SK-N-SH treated with all-trans-retinoic acid at 6 μM for 48 hours (cell line): ENCODE measurements at regions not wholly inside any gene's neighbourhood (a gene's known extent, or its start where the extent isn't known, plus 50 kb on each side); places are given as distances from the start of the nearest gene placed in this dataset.

Experiments
- BACH2 ChIP-seq: fragments of 250-450 bp; sonication (Bioruptor Pico); IDR thresholded peaks from 2 replicates; pipeline ENCODE4 v1.9.0; 2021; ENCODE audit warnings: mild to moderate bottlenecking, borderline replicate concordance
- SNAI2 ChIP-seq: fragments of 250-450 bp; sonication (Bioruptor Pico); IDR thresholded peaks from 2 replicates; pipeline ENCODE4 v1.5.0; 2020; ENCODE audit warnings: mild to moderate bottlenecking, moderate library complexity
- TF ChIP-seq, protein P1 (sequence below): fragments of 250-450 bp; sonication (Bioruptor Pico); IDR thresholded peaks from 2 replicates; pipeline ENCODE4 v1.8.0; 2020; ENCODE audit warnings: mild to moderate bottlenecking, moderate library complexity, borderline replicate concordance
- TF ChIP-seq, protein P2 (sequence below): fragments of 250-450 bp; sonication (Bioruptor Pico); IDR thresholded peaks from 2 replicates; pipeline ENCODE4 v1.5.1; 2020; ENCODE audit warnings: low read depth, mild to moderate bottlenecking, moderate library complexity
- TF ChIP-seq, protein P3 (sequence below): fragments of 250-450 bp; sonication (Bioruptor Pico); IDR thresholded peaks from 2 replicates; pipeline ENCODE4 v1.5.1; 2021; ENCODE audit warnings: mild to moderate bottlenecking, moderate library complexity

DNA sequence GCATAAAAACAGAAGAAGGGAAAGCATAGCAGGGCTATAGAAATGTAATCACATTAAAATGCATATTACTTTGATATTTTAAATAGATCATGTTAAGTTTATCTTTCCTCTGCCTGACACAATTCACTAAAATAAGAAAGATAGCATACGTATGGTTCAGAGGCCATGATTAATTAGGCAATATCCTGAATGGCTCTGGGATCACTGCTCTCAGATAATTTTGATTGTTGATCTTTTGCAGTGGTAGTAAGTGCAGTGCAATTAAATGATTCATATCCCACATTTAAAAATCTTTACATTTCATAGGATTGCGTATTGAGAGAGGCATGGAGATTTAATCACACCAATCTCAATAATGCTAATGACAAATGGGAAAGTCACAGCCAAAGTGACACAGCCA lies 1040.7 kb downstream of the SOCS6 start:
- no peak for TF ChIP-seq SNAI2 (CRISPR knock-in tag)
- no peak for TF ChIP-seq BACH2 (CRISPR knock-in tag)
- TF ChIP-seq, protein P1, sequence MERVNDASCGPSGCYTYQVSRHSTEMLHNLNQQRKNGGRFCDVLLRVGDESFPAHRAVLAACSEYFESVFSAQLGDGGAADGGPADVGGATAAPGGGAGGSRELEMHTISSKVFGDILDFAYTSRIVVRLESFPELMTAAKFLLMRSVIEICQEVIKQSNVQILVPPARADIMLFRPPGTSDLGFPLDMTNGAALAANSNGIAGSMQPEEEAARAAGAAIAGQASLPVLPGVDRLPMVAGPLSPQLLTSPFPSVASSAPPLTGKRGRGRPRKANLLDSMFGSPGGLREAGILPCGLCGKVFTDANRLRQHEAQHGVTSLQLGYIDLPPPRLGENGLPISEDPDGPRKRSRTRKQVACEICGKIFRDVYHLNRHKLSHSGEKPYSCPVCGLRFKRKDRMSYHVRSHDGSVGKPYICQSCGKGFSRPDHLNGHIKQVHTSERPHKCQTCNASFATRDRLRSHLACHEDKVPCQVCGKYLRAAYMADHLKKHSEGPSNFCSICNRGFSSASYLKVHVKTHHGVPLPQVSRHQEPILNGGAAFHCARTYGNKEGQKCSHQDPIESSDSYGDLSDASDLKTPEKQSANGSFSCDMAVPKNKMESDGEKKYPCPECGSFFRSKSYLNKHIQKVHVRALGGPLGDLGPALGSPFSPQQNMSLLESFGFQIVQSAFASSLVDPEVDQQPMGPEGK (CRISPR knock-in tag) = no peak
- TF ChIP-seq, protein P2, sequence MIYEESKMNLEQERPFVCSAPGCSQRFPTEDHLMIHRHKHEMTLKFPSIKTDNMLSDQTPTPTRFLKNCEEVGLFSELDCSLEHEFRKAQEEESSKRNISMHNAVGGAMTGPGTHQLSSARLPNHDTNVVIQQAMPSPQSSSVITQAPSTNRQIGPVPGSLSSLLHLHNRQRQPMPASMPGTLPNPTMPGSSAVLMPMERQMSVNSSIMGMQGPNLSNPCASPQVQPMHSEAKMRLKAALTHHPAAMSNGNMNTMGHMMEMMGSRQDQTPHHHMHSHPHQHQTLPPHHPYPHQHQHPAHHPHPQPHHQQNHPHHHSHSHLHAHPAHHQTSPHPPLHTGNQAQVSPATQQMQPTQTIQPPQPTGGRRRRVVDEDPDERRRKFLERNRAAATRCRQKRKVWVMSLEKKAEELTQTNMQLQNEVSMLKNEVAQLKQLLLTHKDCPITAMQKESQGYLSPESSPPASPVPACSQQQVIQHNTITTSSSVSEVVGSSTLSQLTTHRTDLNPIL (CRISPR knock-in tag) = no peak
- TF ChIP-seq, protein P3, sequence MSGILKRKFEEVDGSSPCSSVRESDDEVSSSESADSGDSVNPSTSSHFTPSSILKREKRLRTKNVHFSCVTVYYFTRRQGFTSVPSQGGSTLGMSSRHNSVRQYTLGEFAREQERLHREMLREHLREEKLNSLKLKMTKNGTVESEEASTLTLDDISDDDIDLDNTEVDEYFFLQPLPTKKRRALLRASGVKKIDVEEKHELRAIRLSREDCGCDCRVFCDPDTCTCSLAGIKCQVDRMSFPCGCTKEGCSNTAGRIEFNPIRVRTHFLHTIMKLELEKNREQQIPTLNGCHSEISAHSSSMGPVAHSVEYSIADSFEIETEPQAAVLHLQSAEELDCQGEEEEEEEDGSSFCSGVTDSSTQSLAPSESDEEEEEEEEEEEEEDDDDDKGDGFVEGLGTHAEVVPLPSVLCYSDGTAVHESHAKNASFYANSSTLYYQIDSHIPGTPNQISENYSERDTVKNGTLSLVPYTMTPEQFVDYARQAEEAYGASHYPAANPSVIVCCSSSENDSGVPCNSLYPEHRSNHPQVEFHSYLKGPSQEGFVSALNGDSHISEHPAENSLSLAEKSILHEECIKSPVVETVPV = no peak
